H9 (cell line): ENCODE measurements at regions not wholly inside any gene's neighbourhood (a gene's known extent, or its start where the extent isn't known, plus 50 kb on each side); places are given as distances from the start of the nearest gene placed in this dataset.
A peak's percentile ranks its signal among the peaks of the same experiment; 100 is the strongest.

Source experiments
- DNase-seq: peaks from one replicate; pipeline ENCODE4 v3.0.0-alpha.2; 2017
- H2AFZ ChIP-seq: one replicate; pipeline ENCODE4 v1.6.1; 2013; ENCODE audit warnings: mild to moderate bottlenecking, low read length, control low read depth, moderate library complexity
- H2AK5ac ChIP-seq: 2 replicates; pipeline ENCODE4 v1.6.1; 2013; ENCODE audit warnings: low read length, control low read depth, mixed read lengths; ENCODE audit not compliant: insufficient read length
- H2BK120ac ChIP-seq: one replicate; pipeline ENCODE4 v1.6.1; 2013; ENCODE audit warnings: low read depth, mild to moderate bottlenecking, low read length, control low read depth, inconsistent platforms; ENCODE audit not compliant: poor library complexity, severe bottlenecking
- H2BK12ac ChIP-seq: 2 replicates; pipeline ENCODE4 v1.6.1; 2013; ENCODE audit warnings: low read length, control low read depth, mixed read lengths, low read depth; ENCODE audit not compliant: insufficient read length
- H2BK15ac ChIP-seq: 2 replicates; pipeline ENCODE4 v1.6.1; 2013; ENCODE audit warnings: low read depth, low read length, control low read depth
- H2BK20ac ChIP-seq: one replicate; pipeline ENCODE4 v1.6.1; 2013; ENCODE audit warnings: low read depth, mild to moderate bottlenecking, low read length, control low read depth, inconsistent platforms; ENCODE audit not compliant: poor library complexity, severe bottlenecking
- H2BK5ac ChIP-seq: 2 replicates; pipeline ENCODE4 v1.6.1; 2013; ENCODE audit warnings: low read length, control low read depth, mixed read lengths; ENCODE audit not compliant: insufficient read length
- H3K14ac ChIP-seq: 2 replicates; pipeline ENCODE4 v1.6.1; 2013; ENCODE audit warnings: low read length, control low read depth; ENCODE audit not compliant: insufficient read depth
- H3K18ac ChIP-seq: 2 replicates; pipeline ENCODE4 v1.6.1; 2013; ENCODE audit warnings: low read depth, mild to moderate bottlenecking, mixed read lengths, low read length, control low read depth; ENCODE audit not compliant: insufficient read length
- H3K23ac ChIP-seq: 2 replicates; pipeline ENCODE4 v1.6.1; 2013; ENCODE audit warnings: low read length, control low read depth, mixed read lengths, low read depth; ENCODE audit not compliant: insufficient read length
- H3K23me2 ChIP-seq: 2 replicates; pipeline ENCODE4 v1.6.1; 2013; ENCODE audit warnings: low read depth, mild to moderate bottlenecking, mixed read lengths, low read length, control low read depth; ENCODE audit not compliant: insufficient read length, poor library complexity, severe bottlenecking
- H3K27ac ChIP-seq: 2 replicates; pipeline ENCODE4 v1.5.1; 2013; ENCODE audit warnings: low read length, control low read depth, mixed read lengths, low read depth; ENCODE audit not compliant: insufficient read length
- H3K27me3 ChIP-seq: 2 replicates; pipeline ENCODE4 v1.6.1; 2013; ENCODE audit warnings: low read length, control low read depth, inconsistent platforms; ENCODE audit not compliant: insufficient read depth
- H3K4ac ChIP-seq: 2 replicates; pipeline ENCODE4 v1.6.1; 2013; ENCODE audit warnings: low read depth, mild to moderate bottlenecking, control low read depth, inconsistent platforms, low read length, moderate library complexity
- H3K4me1 ChIP-seq: 2 replicates; pipeline ENCODE4 v1.6.1; 2013; ENCODE audit warnings: low read length, control low read depth, inconsistent platforms; ENCODE audit not compliant: insufficient read depth
- H3K4me2 ChIP-seq: 2 replicates; pipeline ENCODE4 v1.6.1; 2013; ENCODE audit warnings: low read length, control low read depth, mixed read lengths; ENCODE audit not compliant: insufficient read length, insufficient read depth
- H3K56ac ChIP-seq: 2 replicates; pipeline ENCODE4 v1.6.1; 2013; ENCODE audit warnings: low read depth, mild to moderate bottlenecking, mixed read lengths, low read length, control low read depth; ENCODE audit not compliant: insufficient read length
- H3K79me1 ChIP-seq: 2 replicates; pipeline ENCODE4 v1.6.1; 2013; ENCODE audit warnings: low read depth, mild to moderate bottlenecking, moderate library complexity, low read length, control low read depth, inconsistent platforms; ENCODE audit not compliant: insufficient read depth, poor library complexity, severe bottlenecking
- H3K79me2 ChIP-seq: 2 replicates; pipeline ENCODE4 v1.6.1; 2013; ENCODE audit warnings: low read length, control low read depth, inconsistent platforms; ENCODE audit not compliant: insufficient read depth
- H3K9ac ChIP-seq: 2 replicates; pipeline ENCODE4 v1.6.1; 2013; ENCODE audit warnings: low read length, control low read depth, mixed read lengths; ENCODE audit not compliant: insufficient read length; ENCODE audit errors: extremely low read depth
- H3K9me3 ChIP-seq: one replicate; pipeline ENCODE4 v1.6.1; 2013; ENCODE audit warnings: low read depth, low read length, inconsistent platforms; ENCODE audit not compliant: control insufficient read depth
- H3T11ph ChIP-seq: one replicate; pipeline ENCODE4 v1.6.1; 2013; ENCODE audit warnings: mild to moderate bottlenecking, low read length, control low read depth, inconsistent platforms
- H4K20me1 ChIP-seq: one replicate; pipeline ENCODE4 v1.6.1; 2013; ENCODE audit not compliant: control insufficient read depth, insufficient read length, insufficient read depth
- H4K5ac ChIP-seq: 2 replicates; pipeline ENCODE4 v1.6.1; 2013; ENCODE audit warnings: low read depth, mild to moderate bottlenecking, mixed read lengths, low read length, control low read depth; ENCODE audit not compliant: insufficient read length
- H4K8ac ChIP-seq: replicated peaks from 2 replicates; pipeline ENCODE4 v1.6.1; 2013; ENCODE audit warnings: low read length, control low read depth, mixed read lengths, low read depth; ENCODE audit not compliant: insufficient read length
- H4K91ac ChIP-seq: 2 replicates; pipeline ENCODE4 v1.6.1; 2013; ENCODE audit warnings: low read depth, mild to moderate bottlenecking, moderate library complexity, mixed read lengths, low read length, control low read depth; ENCODE audit not compliant: insufficient read length
- H3K27ac Mint-ChIP-seq, 3 experiments: 2 replicates in 2 of 3; 3 replicates in 1 of 3; pipeline ENCODE4 v1.8.0; 2020 to 2021; ENCODE audit warnings: mixed read lengths in 3 of 3, mild to moderate bottlenecking in 1 of 3, moderate library complexity in 1 of 3
- H3K27me3 Mint-ChIP-seq: 2 replicates; pipeline ENCODE4 v1.8.0; 2021; ENCODE audit warnings: low read depth, mild to moderate bottlenecking, moderate library complexity, mixed read lengths
- H3K36me3 Mint-ChIP-seq, 3 experiments: 2 replicates in 2 of 3; 3 replicates in 1 of 3; pipeline ENCODE4 v1.8.0; 2020 to 2021; ENCODE audit warnings: low read depth in 3 of 3, mixed read lengths in 3 of 3; ENCODE audit not compliant: insufficient read depth in 1 of 3
- H3K4me1 Mint-ChIP-seq, 2 experiments: 2 replicates each; pipeline ENCODE4 v1.8.0; 2020; ENCODE audit warnings: mixed read lengths in 2 of 2
- H3K4me3 Mint-ChIP-seq, 2 experiments: 2 replicates in 1 of 2; 3 replicates in 1 of 2; pipeline ENCODE4 v1.8.0; 2020 to 2021; ENCODE audit warnings: mild to moderate bottlenecking in 2 of 2, mixed read lengths in 2 of 2, moderate library complexity in 1 of 2
- H3K9me3 Mint-ChIP-seq, 2 experiments: 2 replicates in 1 of 2; 3 replicates in 1 of 2; pipeline ENCODE4 v1.8.0; 2020; ENCODE audit warnings: mild to moderate bottlenecking in 2 of 2, mixed read lengths in 2 of 2, moderate library complexity in 1 of 2
- WGBS: extraction: QIAGEN DNeasy Blood & Tissue Kit; methylation state at CpG from one replicate; pipeline ENCODE4 v1.1.7; 2013; ENCODE audit warnings: missing lambda C conversion rate, low lambda C conversion rate, mixed read lengths; ENCODE audit not compliant: insufficient read length; ENCODE audit errors: extremely low coverage; 5-methylcytosine and 5-hydroxymethylcytosine counted together
- TF ChIP-seq, protein P1 (sequence below): fragments of 200-600 bp; sonication (generic); conservative IDR thresholded peaks from 3 replicates; pipeline ENCODE4 v1.8.0; 2021; ENCODE audit warnings: antibody characterized with exemption, mild to moderate bottlenecking

DNA sequence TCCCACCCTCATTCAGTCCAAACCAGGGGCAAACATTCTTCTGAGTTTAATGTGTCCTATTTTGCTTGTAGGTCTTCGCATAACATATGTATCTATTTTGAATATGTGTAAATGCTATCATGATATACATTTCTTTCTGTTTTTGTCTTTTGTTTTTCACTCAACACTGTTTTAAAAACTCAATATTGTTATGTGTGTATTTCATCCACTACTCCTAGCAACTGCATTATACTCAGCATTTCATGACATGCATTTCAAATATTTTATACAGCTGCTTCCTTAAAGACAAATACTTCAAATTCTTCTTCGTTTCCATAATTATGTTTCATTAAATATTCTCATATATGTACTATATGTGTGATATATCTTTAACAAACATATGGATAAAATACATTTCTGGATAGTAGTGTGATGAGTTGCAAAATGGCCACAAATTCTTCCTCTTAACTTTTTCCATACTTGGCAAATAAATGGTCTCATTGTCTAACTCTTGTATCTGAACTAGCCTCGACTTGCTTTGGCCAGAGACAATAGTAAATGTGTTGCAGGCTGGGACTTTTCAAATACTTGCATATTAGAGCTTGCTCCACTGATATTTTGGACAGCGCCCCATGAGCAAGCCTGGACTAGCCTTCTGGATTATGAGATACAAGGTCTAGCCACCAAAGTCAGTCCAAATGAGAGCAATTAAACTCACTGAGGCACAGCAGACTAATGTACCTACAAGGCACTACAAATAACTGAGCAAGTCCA is 539.7 kb upstream of the KCND2 start:
- Histone ChIP-seq H3K4me2 (no peak overlapping the region), H2BK12ac (no peak overlapping the region), H3K27me3 (no peaks in the 10 kb centered on the region), H3K23ac (no peak overlapping the region), H3K4me1 (no peaks in the 10 kb centered on the region), H2AK5ac (no peak overlapping the region), H2BK15ac (no peak overlapping the region), H3K56ac (no peak overlapping the region), H3K4ac (no peak overlapping the region), H3K79me1 (no peaks in the 10 kb centered on the region), H4K91ac (no peak overlapping the region), H2BK120ac (no peak overlapping the region), H4K8ac (no peak overlapping the region), H3T11ph (no peak overlapping the region), H3K18ac (no peak overlapping the region), H3K9ac (no peak overlapping the region), H4K20me1 (no peaks in the 10 kb centered on the region), H3K23me2 (no peaks in the 10 kb centered on the region), H3K79me2 (no peaks in the 10 kb centered on the region), H2AFZ (no peak overlapping the region), H3K14ac (no peak overlapping the region), H3K9me3 (no peaks in the 10 kb centered on the region), H3K27ac (no peak overlapping the region), H2BK5ac (no peak overlapping the region), H2BK20ac (no peak overlapping the region), H4K5ac (no peak overlapping the region)
- no peaks in the 10 kb centered on the region; a peak in 1 of 5 replicates for H3K9me3 Mint-ChIP-seq
- no peak for DNase-seq
- no peaks in the 10 kb centered on the region; a peak in 1 of 7 replicates for H3K36me3 Mint-ChIP-seq
- H3K27ac Mint-ChIP-seq, result peak overlapping the region in 1 of 3 experiments; percentile 13; a peak in 1 of 7 replicates
- TF ChIP-seq, protein P1, sequence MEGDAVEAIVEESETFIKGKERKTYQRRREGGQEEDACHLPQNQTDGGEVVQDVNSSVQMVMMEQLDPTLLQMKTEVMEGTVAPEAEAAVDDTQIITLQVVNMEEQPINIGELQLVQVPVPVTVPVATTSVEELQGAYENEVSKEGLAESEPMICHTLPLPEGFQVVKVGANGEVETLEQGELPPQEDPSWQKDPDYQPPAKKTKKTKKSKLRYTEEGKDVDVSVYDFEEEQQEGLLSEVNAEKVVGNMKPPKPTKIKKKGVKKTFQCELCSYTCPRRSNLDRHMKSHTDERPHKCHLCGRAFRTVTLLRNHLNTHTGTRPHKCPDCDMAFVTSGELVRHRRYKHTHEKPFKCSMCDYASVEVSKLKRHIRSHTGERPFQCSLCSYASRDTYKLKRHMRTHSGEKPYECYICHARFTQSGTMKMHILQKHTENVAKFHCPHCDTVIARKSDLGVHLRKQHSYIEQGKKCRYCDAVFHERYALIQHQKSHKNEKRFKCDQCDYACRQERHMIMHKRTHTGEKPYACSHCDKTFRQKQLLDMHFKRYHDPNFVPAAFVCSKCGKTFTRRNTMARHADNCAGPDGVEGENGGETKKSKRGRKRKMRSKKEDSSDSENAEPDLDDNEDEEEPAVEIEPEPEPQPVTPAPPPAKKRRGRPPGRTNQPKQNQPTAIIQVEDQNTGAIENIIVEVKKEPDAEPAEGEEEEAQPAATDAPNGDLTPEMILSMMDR, result no peak
- H3K4me3 Mint-ChIP-seq, result no peak overlapping the region
- no CpG with 5 or more reads among the region's 4 CpGs for WGBS
- H3K4me1 Mint-ChIP-seq, result no peaks in the 10 kb centered on the region
- no peaks in the 10 kb centered on the region for H3K27me3 Mint-ChIP-seq
